K562 (cell line): ENCODE measurements at regions not wholly inside any gene's neighbourhood (a gene's known extent, or its start where the extent isn't known, plus 50 kb on each side); places are given as distances from the start of the nearest gene placed in this dataset.

Source experiments
- ELF4 ChIP-seq: fragments of 450-650 bp; formaldehyde crosslinking; IDR thresholded peaks from 2 replicates; pipeline ENCODE4 v1.4.0; 2022; ENCODE audit warnings: missing genetic modification characterization
- GABPA ChIP-seq: fragments of 200-800 bp; sonication (Bioruptor generic); conservative IDR thresholded peaks from 2 replicates; pipeline ENCODE4 v1.6.1; 2016; ENCODE audit warnings: low read depth, missing genetic modification characterization, missing compliant biosample characterization
- POLR2AphosphoS5 ChIP-seq: IDR thresholded peaks from 2 replicates; pipeline ENCODE4 v1.6.1; 2011; ENCODE audit warnings: mild to moderate bottlenecking, low read depth, low read length, moderate library complexity; ENCODE audit not compliant: control insufficient read depth, insufficient read depth
- TF ChIP-seq, protein P1 (sequence below), 2 experiments: fragments of 450-650 bp; IDR thresholded peaks; 2 replicates each; pipeline ENCODE4 v1.6.1; 2016; ENCODE audit warnings: mild to moderate bottlenecking in 2 of 2, borderline replicate concordance in 1 of 2, low read depth in 1 of 2, moderate library complexity in 1 of 2
- TF ChIP-seq, protein P2 (sequence below), 2 experiments: fragments of 450-650 bp in 1 of 2; sonication (generic) in 1 of 2; formaldehyde crosslinking in 1 of 2; IDR thresholded peaks in 1 of 2; conservative IDR thresholded peaks in 1 of 2; 2 replicates each; pipeline versions ENCODE4 v1.6.1 to v1.8.1; 2016 to 2023; ENCODE audit warnings: mild to moderate bottlenecking in 2 of 2, moderate library complexity in 2 of 2, inconsistent platforms in 1 of 2, missing genetic modification reagents in 1 of 2

- TF ChIP-seq ELF4 (CRISPR knock-in tag) (no peak), GABPA (tag) (no peak), POLR2AphosphoS5 (no peak)
- TF ChIP-seq, protein P1, sequence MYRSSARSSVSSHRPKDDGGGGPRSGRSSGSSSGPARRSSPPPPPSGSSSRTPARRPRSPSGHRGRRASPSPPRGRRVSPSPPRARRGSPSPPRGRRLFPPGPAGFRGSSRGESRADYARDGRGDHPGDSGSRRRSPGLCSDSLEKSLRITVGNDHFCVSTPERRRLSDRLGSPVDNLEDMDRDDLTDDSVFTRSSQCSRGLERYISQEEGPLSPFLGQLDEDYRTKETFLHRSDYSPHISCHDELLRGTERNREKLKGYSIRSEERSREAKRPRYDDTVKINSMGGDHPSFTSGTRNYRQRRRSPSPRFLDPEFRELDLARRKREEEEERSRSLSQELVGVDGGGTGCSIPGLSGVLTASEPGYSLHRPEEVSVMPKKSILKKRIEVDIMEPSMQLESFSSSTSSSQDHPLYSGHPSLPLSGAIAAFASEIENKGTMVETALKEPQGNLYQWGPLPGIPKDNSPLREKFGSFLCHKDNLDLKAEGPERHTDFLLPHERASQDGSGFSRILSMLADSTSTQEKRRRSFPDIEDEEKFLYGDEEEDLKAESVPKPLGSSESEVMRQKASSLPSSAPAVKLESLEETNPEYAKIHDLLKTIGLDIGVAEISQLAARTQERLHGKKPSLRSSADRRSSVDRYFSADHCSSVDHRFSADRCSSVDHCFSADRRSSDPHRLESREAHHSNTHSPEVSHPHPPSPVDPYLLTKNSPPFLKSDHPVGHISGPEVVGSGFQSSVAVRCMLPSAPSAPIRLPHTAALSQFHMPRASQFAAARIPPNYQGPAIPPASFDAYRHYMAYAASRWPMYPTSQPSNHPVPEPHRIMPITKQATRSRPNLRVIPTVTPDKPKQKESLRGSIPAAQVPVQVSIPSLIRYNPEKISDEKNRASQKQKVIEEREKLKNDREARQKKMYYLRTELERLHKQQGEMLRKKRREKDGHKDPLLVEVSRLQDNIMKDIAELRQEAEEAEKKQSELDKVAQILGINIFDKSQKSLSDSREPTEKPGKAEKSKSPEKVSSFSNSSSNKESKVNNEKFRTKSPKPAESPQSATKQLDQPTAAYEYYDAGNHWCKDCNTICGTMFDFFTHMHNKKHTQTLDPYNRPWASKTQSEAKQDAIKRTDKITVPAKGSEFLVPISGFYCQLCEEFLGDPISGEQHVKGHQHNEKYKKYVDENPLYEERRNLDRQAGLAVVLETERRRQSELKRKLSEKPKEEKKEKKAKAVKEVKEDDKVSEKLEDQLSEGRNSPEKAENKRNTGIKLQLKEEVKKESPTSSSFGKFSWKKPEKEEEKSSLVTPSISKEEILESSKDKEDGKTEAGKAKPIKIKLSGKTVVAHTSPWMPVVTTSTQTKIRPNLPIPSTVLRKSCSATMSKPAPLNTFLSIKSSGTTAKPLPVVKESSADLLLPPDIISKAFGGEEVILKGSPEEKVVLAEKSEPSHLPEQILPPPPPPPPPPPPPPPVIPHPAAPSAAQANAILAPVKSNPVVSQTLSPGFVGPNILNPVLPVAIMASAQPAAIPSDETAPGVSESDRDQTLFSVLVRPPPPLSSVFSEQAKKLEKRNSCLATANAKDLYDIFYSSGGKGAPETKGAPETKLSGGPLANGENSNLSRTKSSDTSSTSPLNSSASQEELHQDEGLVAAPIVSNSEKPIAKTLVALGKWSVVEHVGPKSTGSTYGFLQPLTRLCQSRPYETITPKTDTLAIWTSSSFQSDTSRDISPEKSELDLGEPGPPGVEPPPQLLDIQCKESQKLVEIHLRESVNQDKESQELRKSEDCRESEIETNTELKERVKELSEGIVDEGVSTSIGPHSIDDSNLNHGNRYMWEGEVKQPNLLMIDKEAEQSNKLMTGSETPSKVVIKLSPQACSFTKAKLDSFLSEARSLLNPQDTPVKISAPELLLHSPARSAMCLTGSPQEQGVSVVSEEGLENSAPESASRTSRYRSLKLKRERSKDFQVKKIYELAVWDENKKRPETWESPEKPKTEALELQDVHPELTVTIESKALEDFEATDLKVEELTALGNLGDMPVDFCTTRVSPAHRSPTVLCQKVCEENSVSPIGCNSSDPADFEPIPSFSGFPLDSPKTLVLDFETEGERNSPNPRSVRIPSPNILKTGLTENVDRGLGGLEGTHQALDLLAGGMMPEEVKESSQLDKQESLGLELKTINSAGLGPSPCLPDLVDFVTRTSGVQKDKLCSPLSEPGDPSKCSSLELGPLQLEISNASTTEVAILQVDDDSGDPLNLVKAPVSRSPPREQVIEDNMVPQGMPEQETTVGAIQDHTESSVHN (IDR thresholded peaks at IDR 0.05; ENCODE audit: borderline replicate concordance in 1 of 2, low read depth in 1 of 2): no peak
- TF ChIP-seq, protein P2, sequence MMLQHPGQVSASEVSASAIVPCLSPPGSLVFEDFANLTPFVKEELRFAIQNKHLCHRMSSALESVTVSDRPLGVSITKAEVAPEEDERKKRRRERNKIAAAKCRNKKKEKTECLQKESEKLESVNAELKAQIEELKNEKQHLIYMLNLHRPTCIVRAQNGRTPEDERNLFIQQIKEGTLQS (IDR thresholded peaks at IDR 0.05): no peak
- TF ChIP-seq, protein P2 (CRISPR knock-in tag; conservative IDR thresholded peaks at IDR 0.05): no peak
These were observed 55.8 kb upstream of the GALNT9 start for GRCh38 chr12:132384916-132385774.
